ENCODE measurements at regions not wholly inside any gene's neighbourhood (a gene's known extent, or its start where the extent isn't known, plus 50 kb on each side); places are given as distances from the start of the nearest gene placed in this dataset.

GRCh38 chr1:29914936-29915335 lies 678.6 kb downstream of the PTPRU start:
- H3K27me3 ChIP-seq (ENCODE audit: control insufficient read depth, insufficient read depth, low read length): no peaks in the 10 kb centered on the region
- H3K4me3 ChIP-seq (ENCODE audit: insufficient read depth, low read depth, low read length): no peak overlapping the region
- DNase-seq: no peak
- H3K36me3 ChIP-seq (replicated peaks; ENCODE audit: control insufficient read depth, insufficient read depth, low read length): no peaks in the 10 kb centered on the region

- Histone ChIP-seq H3K27me3 (ENCODE audit: control insufficient read depth, insufficient read depth, low read length) (no peaks in the 10 kb centered on the region), H3K36me3 (replicated peaks; ENCODE audit: control insufficient read depth, insufficient read depth, low read length) (no peaks in the 10 kb centered on the region), H3K4me3 (ENCODE audit: insufficient read depth, low read depth, low read length) (no peak overlapping the region)
- no peak for DNase-seq
These were observed 676.1 kb downstream of the PTPRU start for GRCh38 chr1:29912425-29912824.

GRCh38 chr1:29909962-29910361 lies 673.6 kb downstream of the PTPRU start:
- Histone ChIP-seq H3K27me3 (ENCODE audit: control insufficient read depth, insufficient read depth, low read length) (no peaks in the 10 kb centered on the region), H3K36me3 (replicated peaks; ENCODE audit: control insufficient read depth, insufficient read depth, low read length) (no peaks in the 10 kb centered on the region), H3K4me3 (ENCODE audit: insufficient read depth, low read depth, low read length) (no peak overlapping the region)
- DNase-seq: no peak

- no peak for DNase-seq
- no peak overlapping the region for H3K4me3 ChIP-seq (ENCODE audit: insufficient read depth, low read depth, low read length)
- no peaks in the 10 kb centered on the region for H3K36me3 ChIP-seq (replicated peaks; ENCODE audit: control insufficient read depth, insufficient read depth, low read length)
- no peaks in the 10 kb centered on the region for H3K27me3 ChIP-seq (ENCODE audit: control insufficient read depth, insufficient read depth, low read length)
These were observed 671.3 kb downstream of the PTPRU start for GRCh38 chr1:29907596-29907995.

- Histone ChIP-seq H3K27me3 (ENCODE audit: control insufficient read depth, insufficient read depth, low read length) (no peaks in the 10 kb centered on the region), H3K4me3 (ENCODE audit: insufficient read depth, low read depth, low read length) (no peak overlapping the region), H3K36me3 (replicated peaks; ENCODE audit: control insufficient read depth, insufficient read depth, low read length) (no peaks in the 10 kb centered on the region)
- DNase-seq: no peak
These were observed 670.6 kb downstream of the PTPRU start for GRCh38 chr1:29906927-29907326.

- no peaks in the 10 kb centered on the region for H3K36me3 ChIP-seq (replicated peaks; ENCODE audit: control insufficient read depth, insufficient read depth, low read length)
- no peak overlapping the region for H3K4me3 ChIP-seq (ENCODE audit: insufficient read depth, low read depth, low read length)
- no peak for DNase-seq
- peaks cover 2% of the 10 kb centered on the region; the same call in 1 of the 2 replicates for H3K27me3 ChIP-seq (ENCODE audit: control insufficient read depth, insufficient read depth, low read length)
These were observed 667.3 kb downstream of the PTPRU start for GRCh38 chr1:29903548-29904166.

GRCh38 chr1:29901624-29902325 lies 665.5 kb downstream of the PTPRU start:
- no peaks in the 10 kb centered on the region for H3K36me3 ChIP-seq (replicated peaks; ENCODE audit: control insufficient read depth, insufficient read depth, low read length)
- DNase-seq: peak; percentile 68
- no peak overlapping the region for H3K4me3 ChIP-seq (ENCODE audit: insufficient read depth, low read depth, low read length)
- H3K27me3 ChIP-seq (ENCODE audit: control insufficient read depth, insufficient read depth, low read length): peaks cover 2% of the 10 kb centered on the region; the same call in 1 of the 2 replicates

- H3K4me3 ChIP-seq (ENCODE audit: insufficient read depth, low read depth, low read length): no peak overlapping the region
- DNase-seq: no peak
- peaks cover 2% of the 10 kb centered on the region; the same call in 1 of the 2 replicates for H3K27me3 ChIP-seq (ENCODE audit: control insufficient read depth, insufficient read depth, low read length)
- no peaks in the 10 kb centered on the region for H3K36me3 ChIP-seq (replicated peaks; ENCODE audit: control insufficient read depth, insufficient read depth, low read length)
These were observed 664.4 kb downstream of the PTPRU start for GRCh38 chr1:29900712-29901111.

GRCh38 chr1:29900104-29900679 lies 663.9 kb downstream of the PTPRU start:
- no peak for DNase-seq
- Histone ChIP-seq H3K27me3 (ENCODE audit: control insufficient read depth, insufficient read depth, low read length) (peaks cover 2% of the 10 kb centered on the region; the same call in 1 of the 2 replicates), H3K36me3 (replicated peaks; ENCODE audit: control insufficient read depth, insufficient read depth, low read length) (no peaks in the 10 kb centered on the region), H3K4me3 (ENCODE audit: insufficient read depth, low read depth, low read length) (no peak overlapping the region)

- Histone ChIP-seq H3K27me3 (ENCODE audit: control insufficient read depth, insufficient read depth, low read length) (peaks cover 2% of the 10 kb centered on the region; the same call in 1 of the 2 replicates), H3K36me3 (replicated peaks; ENCODE audit: control insufficient read depth, insufficient read depth, low read length) (no peaks in the 10 kb centered on the region), H3K4me3 (ENCODE audit: insufficient read depth, low read depth, low read length) (no peak overlapping the region)
- no peak for DNase-seq
These were observed 660.7 kb downstream of the PTPRU start for GRCh38 chr1:29896791-29897714.

GRCh38 chr1:29896300-29896699 lies 660.0 kb downstream of the PTPRU start:
- H3K36me3 ChIP-seq (replicated peaks; ENCODE audit: control insufficient read depth, insufficient read depth, low read length): no peaks in the 10 kb centered on the region
- H3K27me3 ChIP-seq (ENCODE audit: control insufficient read depth, insufficient read depth, low read length): no peaks in the 10 kb centered on the region
- H3K4me3 ChIP-seq (ENCODE audit: insufficient read depth, low read depth, low read length): no peak overlapping the region
- no peak for DNase-seq

- Histone ChIP-seq H3K27me3 (ENCODE audit: control insufficient read depth, insufficient read depth, low read length) (no peaks in the 10 kb centered on the region), H3K4me3 (ENCODE audit: insufficient read depth, low read depth, low read length) (no peak overlapping the region), H3K36me3 (replicated peaks; ENCODE audit: control insufficient read depth, insufficient read depth, low read length) (no peaks in the 10 kb centered on the region)
- DNase-seq: no peak
These were observed 658.9 kb downstream of the PTPRU start for GRCh38 chr1:29895201-29895600.

- Histone ChIP-seq H3K27me3 (ENCODE audit: control insufficient read depth, insufficient read depth, low read length) (no peaks in the 10 kb centered on the region), H3K4me3 (ENCODE audit: insufficient read depth, low read depth, low read length) (no peak overlapping the region), H3K36me3 (replicated peaks; ENCODE audit: control insufficient read depth, insufficient read depth, low read length) (no peaks in the 10 kb centered on the region)
- DNase-seq: no peak
These were observed 658.0 kb downstream of the PTPRU start for GRCh38 chr1:29894311-29894710.

GRCh38 chr1:29893806-29894205 lies 657.5 kb downstream of the PTPRU start:
- DNase-seq: no peak
- no peaks in the 10 kb centered on the region for H3K36me3 ChIP-seq (replicated peaks; ENCODE audit: control insufficient read depth, insufficient read depth, low read length)
- no peak overlapping the region for H3K4me3 ChIP-seq (ENCODE audit: insufficient read depth, low read depth, low read length)
- no peaks in the 10 kb centered on the region for H3K27me3 ChIP-seq (ENCODE audit: control insufficient read depth, insufficient read depth, low read length)

Data from H7 (cell line).